GM12878 (cell line): ENCODE measurements at regions not wholly inside any gene's neighbourhood (a gene's known extent, or its start where the extent isn't known, plus 50 kb on each side); places are given as distances from the start of the nearest gene placed in this dataset.

Experiments used
- CHD4 ChIP-seq: fragments of 200-600 bp; sonication (generic); IDR thresholded peaks from 2 replicates; pipeline ENCODE4 v1.6.1; 2016; ENCODE audit warnings: mild to moderate bottlenecking
- CREM ChIP-seq: IDR thresholded peaks from 2 replicates; pipeline ENCODE4 v1.6.1; 2014; ENCODE audit warnings: antibody characterized with exemption, low read depth
- CTCF ChIP-seq, 3 experiments: IDR thresholded peaks in 2 of 3; conservative IDR thresholded peaks in 1 of 3; 2 replicates each; pipeline ENCODE4 v1.5.1; 2011; ENCODE audit warnings: low read depth in 3 of 3, low read length in 3 of 3, mild to moderate bottlenecking in 3 of 3, control low read depth in 2 of 3, moderate library complexity in 2 of 3, inconsistent platforms in 1 of 3, mixed read lengths in 1 of 3; ENCODE audit not compliant: control insufficient read depth in 2 of 3, insufficient read depth in 1 of 3; ENCODE audit errors: extremely low read depth in 1 of 3
- ELK1 ChIP-seq: IDR thresholded peaks from 2 replicates; pipeline ENCODE4 v1.6.1; 2012; ENCODE audit warnings: low read depth, low read length, improper control_type of control experiment
- EP300 ChIP-seq, 2 experiments: fragments of 150-350 bp in 1 of 2; IDR thresholded peaks; 2 replicates each; pipeline ENCODE4 v1.6.1; 2011 to 2012; ENCODE audit warnings: low read depth in 2 of 2, low read length in 2 of 2, borderline replicate concordance in 1 of 2, improper control_type of control experiment in 1 of 2, inconsistent platforms in 1 of 2; ENCODE audit not compliant: control insufficient read depth in 1 of 2
- HDGF ChIP-seq: fragments of 450-650 bp; IDR thresholded peaks from 2 replicates; pipeline ENCODE4 v1.6.1; 2016; ENCODE audit warnings: antibody characterized with exemption
- JUNB ChIP-seq: IDR thresholded peaks from 2 replicates; pipeline ENCODE4 v1.6.1; 2016; ENCODE audit warnings: antibody characterized with exemption, mild to moderate bottlenecking
- LARP7 ChIP-seq: fragments of 450-650 bp; IDR thresholded peaks from 2 replicates; pipeline ENCODE4 v1.6.1; 2017; ENCODE audit warnings: mild to moderate bottlenecking
- NFXL1 ChIP-seq: fragments of 450-650 bp; IDR thresholded peaks from 2 replicates; pipeline ENCODE4 v1.6.1; 2017; ENCODE audit warnings: antibody characterized with exemption, mild to moderate bottlenecking, borderline replicate concordance
- SIX5 ChIP-seq: IDR thresholded peaks from 2 replicates; pipeline ENCODE4 v1.6.1; 2011; ENCODE audit warnings: mild to moderate bottlenecking, low read depth, low read length, moderate library complexity; ENCODE audit not compliant: severe bottlenecking
- USF2 ChIP-seq: IDR thresholded peaks from 2 replicates; pipeline ENCODE4 v1.6.1; 2011; ENCODE audit warnings: low read depth, low read length, improper control_type of control experiment, borderline replicate concordance
- TF ChIP-seq, protein P1 (sequence below): IDR thresholded peaks from 2 replicates; pipeline ENCODE4 v1.6.1; 2011; ENCODE audit warnings: mild to moderate bottlenecking, low read depth, low read length, moderate library complexity; ENCODE audit not compliant: insufficient replicate concordance

DNA sequence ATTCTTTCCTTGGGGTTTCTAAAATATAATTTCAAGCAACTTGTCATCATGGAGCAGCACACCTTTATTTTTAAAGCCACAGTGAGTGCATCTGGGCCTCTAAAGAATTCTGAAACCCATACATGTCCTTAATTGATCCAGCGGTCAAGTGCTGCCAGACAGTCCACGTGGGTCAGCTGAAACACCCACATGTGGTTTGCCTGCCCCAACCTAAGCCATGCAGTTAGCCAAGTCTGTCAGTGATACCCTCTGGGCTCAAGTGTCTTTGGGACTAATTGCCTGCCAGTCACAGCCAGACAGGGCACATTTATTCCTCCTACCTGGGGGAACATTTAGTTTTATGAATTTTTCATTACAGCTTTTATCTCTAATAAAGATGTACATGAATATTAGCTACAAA, 291.4 kb upstream of the SLC30A5 start:
- no peak for TF ChIP-seq USF2
- no peak for TF ChIP-seq CHD4
- no peak for TF ChIP-seq NFXL1
- no peak for TF ChIP-seq LARP7
- TF ChIP-seq EP300 (IDR thresholded peaks at IDR 0.05; ENCODE audit: borderline replicate concordance in 1 of 2, control insufficient read depth in 1 of 2, low read depth in 2 of 2, low read length in 2 of 2), result no peak
- TF ChIP-seq CTCF (IDR thresholded peaks at IDR 0.05 in 2 of 3, conservative IDR thresholded peaks at IDR 0.05 in 1 of 3; ENCODE audit: control insufficient read depth in 2 of 3, extremely low read depth in 1 of 3, insufficient read depth in 1 of 3, low read depth in 3 of 3, low read length in 3 of 3), result no peak
- TF ChIP-seq JUNB, result no peak
- no peak for TF ChIP-seq ELK1
- TF ChIP-seq HDGF, result no peak
- no peak for TF ChIP-seq SIX5
- TF ChIP-seq, protein P1, sequence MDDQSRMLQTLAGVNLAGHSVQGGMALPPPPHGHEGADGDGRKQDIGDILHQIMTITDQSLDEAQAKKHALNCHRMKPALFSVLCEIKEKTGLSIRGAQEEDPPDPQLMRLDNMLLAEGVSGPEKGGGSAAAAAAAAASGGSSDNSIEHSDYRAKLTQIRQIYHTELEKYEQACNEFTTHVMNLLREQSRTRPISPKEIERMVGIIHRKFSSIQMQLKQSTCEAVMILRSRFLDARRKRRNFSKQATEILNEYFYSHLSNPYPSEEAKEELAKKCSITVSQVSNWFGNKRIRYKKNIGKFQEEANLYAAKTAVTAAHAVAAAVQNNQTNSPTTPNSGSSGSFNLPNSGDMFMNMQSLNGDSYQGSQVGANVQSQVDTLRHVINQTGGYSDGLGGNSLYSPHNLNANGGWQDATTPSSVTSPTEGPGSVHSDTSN, result no peak
- TF ChIP-seq CREM, result no peak
